ENCODE measurements at regions not wholly inside any gene's neighbourhood (a gene's known extent, or its start where the extent isn't known, plus 50 kb on each side); places are given as distances from the start of the nearest gene placed in this dataset.

DNA sequence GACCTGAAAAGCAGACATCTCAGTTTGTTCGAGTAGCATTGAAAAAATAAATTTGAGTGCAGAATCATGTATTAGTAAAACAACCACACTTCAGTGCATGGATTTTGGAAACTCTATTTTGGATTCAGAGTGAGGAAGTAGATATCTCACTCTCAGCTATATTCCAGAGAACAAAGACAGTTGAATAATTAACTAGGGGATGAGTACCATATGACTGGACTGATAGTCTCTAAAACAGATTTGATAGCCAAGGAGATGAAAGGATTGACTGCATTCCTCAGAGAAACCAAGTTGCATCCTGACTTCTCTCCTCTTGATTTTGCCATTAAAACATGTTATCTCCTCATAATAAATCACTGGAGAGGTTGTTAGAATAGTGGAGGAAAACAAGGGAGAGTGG is 268.4 kb upstream of the SP4 start:
- DNase-seq: no peak

DNA sequence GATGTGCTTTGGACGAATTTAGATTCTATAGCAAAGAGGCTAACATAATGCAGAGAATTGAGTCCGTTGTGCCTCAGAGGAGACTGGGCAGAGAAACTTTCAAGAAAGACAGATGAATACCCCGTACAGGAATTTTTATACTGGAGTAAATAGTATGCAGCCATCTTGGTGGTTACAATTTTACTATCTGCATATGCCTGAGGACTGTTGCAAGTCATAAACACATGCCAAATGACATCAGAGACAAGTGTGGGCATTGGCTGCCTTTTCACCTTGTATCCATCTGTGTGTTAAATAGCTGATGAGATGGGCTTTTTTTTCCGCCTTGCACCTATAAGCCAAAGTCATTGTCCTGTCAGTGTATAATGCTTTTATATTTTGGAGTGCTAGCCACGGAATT is 267.5 kb upstream of the SP4 start:
- DNase-seq: no peak

DNA sequence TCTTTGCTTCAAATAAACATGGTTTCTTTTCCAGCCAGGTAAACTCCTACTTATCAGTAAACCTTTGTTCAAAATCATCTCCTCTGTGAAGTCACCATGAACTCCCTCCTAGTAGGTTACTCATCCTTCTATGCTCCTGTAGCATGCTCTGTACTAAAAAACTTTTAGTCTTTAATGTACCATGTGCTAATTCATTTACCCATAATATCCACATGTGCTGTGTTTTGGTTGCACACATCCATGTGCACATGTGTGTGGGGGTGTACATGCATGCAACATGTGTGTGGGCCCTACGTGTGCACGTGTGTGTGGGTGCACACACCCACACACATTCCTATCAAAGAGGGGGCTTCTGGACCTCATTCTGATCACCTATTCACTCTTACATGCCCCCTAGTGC is 259.9 kb upstream of the SP4 start:
- no peak for DNase-seq

DNA sequence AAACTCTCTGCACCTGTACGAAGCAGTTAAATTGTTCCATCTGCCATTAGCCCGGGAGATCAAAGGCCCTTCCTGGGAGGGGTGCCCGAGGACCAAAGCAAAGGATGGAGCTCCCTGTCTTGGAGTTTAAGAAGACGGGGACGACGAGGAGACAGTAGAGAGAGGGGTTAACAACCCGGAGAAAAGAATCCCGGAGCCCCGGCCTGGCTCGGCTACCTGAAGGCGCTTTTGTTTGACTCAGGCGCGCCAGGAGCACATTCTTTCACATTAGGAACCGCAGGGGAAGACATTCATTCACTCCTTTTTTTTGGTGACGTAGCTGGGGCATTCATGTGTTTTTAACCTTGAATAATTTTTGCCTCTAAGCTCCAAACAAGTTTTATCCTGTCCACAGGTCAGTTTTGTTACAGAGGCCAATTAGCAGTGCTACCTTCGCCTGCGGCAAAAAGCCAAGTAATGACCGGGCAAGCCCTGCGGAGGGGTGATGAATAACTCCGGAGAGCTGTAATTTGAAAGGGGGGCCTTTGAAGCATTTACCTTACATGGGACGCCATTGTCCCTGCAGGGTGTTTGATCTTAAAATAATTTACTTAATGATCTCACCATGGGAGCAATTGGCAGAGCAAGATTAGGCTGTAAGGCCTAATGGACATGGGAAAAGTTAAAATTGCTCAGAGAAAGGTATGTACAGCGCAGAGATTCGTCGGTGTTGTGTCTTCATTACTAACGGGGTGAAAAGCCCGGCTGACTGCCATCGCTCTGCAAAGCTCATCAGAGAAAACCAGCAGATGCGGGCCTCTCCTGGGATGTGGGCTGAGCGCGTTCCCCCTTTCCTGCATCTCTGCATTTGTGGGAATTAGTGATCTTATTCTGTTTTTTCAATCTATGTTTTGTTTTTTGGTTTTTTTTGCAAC is 258.0 kb upstream of the SP4 start:
- no peak for DNase-seq

DNA sequence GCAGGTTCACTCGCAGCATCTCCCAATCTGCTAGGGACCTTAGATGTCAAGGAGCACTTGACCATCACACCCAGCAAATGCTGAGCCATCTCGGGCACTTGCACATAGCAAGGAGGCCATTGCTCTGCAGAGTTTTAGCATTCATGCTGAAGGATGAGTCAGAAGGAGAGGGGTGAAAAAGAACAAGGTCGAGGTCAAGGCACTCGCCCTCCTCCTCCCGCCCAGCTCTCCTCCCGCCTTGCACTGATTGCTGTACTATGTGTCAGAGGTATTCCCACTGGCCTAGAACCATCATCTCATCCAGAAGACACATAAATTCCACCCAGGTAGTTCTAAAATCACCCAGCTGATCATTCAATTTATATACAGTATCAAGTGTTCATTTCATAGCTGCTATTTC is 255.1 kb upstream of the SP4 start:
- DNase-seq: no peak

DNA sequence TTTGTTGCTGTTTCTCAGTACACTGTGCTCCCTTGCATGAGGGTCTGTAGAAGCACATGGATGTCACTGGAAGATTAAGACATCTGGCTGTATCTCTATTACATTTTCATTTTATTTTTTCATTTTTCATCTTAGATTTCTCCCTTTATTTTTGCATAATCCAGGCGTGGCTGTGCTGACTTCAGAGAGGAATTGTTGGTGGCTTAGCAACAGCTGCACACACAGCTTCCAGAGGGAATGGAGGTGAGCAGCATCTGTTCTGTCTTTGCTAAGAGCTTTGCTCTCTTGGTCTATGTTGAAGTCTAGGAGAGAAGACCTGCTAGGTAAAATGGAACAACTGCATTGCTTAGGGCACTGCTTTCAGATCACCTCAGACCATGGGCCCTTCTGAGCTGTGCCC is 254.4 kb upstream of the SP4 start:
- DNase-seq: no peak

DNA sequence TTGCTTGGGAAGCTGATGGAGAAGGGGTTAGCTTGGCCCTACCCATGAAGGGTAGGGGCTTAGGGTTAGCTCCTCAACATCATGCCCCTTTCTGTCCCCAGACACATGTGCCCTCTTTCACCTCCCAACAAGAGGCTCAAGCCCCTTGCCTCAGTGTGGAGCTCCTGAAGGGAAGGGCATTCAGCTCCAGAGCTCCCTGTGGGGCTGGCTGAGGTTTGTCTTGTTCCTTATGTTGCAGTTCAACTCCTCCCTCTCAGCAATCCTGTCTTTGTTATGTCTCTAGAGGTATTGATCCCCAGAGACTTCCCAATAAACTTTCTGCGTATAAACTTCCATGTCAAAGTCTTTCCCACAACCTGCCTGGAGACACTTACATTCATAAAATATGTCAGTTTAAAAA is 252.2 kb upstream of the SP4 start:
- no peak for DNase-seq

DNA sequence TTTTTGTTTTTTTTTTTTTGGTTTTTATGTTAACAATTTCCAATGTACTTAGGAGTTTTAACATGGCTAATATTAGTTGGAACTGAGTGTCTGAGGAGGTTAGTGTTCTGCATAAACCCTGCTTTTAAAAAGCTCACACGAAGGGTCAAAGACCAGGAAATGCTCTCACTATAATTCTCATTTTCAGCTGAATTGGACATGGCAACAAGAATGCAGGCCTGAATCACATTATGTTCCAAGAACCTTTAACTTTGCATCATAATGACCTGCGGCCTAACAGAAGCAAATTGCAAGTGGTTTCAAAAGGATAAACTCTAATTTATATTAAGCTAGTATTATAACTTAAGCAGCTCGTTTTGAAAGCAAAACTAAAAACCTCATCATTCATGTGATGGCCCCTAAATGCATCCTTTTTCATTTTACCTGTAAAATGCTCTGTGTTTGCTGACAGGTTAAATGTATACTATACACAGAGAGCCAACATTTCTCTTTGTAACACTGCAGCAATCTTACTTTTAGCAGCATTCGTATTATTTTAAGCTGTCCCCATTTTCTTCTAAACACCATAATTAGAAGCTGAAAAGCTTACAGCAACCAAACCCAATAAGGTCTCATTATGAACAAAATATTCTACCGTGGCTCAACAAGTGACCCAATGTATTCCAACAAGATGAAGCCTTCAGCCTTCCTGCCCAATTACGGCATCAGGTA is 242.8 kb upstream of the SP4 start:
- DNase-seq: no peak

DNA sequence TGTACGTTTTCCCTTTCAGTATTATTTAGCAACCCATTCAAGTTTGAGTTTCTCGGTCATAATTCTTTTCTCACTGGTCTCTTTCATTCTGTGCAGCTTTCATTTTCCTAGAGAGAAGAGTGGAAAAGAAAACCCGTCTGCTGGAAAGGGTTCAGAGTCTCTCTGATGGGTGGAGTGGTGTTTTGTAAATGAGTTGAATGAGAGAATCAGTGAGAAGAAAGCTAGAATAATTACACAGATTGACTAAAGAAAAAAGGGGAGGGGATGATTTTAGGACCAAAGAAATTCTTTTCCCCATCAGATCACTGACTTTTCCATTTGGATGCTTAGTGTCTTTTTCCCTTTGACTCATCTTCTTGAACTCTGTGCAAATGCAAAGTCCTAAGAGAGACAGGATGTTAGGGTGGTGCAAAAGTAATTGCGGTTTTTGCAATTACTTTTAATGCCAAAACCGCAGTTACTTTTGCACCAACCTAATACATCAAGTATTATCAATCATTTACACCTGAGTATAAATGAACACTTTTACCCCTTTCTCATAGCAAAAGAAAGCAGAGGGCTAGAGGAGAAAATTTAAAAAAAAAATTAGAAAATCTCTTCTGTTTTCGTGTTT is 242.1 kb upstream of the SP4 start:
- no peak for DNase-seq

DNA sequence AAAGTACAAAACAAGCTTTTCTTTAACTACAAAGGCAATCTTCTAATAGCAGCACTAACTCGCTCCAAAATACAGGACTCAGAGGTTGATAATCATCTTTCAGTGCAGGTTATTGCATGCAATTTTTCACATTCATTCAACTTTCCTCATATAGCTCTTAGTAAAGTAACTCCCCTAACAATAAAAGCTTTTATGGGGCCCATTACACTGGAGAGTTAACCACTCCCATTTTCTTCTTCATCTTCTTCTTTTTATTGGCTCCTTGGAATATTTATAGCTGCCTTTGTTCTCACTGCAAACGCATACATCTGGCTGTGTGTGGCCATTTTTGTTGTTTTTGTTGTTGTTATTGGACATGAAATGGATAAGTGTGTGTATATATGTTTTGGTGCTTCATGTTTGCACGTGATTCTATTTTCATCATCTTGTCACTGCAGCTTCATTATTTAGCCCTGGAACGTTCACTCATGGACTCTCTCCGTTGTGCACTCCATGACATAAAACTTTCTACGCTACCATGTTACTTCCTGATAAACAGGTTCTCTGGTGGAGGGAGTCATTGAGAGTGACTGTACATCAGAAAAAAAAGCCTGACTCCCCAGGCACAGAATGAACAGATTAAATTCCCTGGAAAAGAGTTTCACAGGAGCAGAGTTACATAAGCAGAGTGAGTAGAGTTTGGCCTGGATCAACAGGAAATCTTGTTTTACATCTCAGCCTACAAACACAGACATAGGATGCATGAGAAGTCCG is 236.4 kb upstream of the SP4 start:
- no peak for DNase-seq

DNA sequence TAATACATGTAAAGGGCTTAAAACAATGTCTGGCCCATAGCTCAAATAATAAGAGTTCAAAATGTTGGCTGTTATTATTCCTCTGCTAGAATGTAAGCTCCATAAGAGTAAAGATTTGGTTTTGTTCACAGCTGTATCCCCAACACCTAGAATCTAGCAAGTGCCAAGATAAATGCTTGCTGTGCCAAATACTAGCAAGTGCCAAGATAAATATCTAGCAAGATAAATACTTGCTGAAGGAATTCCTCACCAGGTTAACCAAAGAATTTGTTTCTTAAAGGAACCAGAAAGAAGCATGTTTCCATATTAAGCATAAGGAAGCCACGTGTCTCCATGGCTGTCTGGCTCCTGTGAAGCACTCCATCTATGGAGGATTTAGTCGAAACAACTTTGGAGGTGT is 235.2 kb upstream of the SP4 start:
- DNase-seq: no peak

DNA sequence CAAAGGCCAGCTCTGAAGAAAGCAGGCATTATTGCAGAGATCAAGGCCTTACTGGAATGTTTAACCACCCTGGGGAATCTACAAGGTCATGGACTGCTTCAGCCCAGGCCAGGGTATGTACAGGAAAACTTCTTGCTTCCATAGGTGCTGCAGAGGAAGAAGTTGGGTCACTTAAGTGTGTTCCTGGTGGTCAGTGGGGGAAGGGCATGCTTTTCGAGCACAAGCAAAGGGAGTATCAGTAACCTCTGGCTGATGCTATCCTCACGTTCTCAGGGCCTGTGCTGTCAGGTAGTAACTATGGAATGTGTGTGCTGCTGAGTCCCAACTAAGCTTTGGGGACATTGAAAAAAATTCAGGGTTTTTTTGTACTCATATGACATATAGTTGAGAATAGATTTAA is 234.0 kb upstream of the SP4 start:
- no peak for DNase-seq

DNA sequence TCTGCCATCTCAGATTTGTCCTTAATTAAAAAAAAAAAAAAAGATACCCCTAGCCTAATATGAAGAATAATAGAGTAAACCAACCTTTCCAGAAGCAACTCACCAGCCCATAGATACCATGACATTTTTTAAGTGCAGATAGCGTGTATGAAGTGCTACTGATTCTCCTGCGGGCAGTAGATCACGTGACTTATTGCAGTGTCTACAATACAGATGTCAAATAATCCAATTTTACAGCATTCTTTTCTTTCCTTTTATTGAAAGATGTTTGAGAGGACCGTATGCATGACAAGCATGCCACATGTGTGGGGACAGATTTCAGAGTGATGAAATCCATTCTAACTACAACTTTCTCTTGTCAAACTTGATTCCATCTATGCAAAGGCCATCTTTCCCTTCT is 232.9 kb upstream of the SP4 start:
- no peak for DNase-seq

DNA sequence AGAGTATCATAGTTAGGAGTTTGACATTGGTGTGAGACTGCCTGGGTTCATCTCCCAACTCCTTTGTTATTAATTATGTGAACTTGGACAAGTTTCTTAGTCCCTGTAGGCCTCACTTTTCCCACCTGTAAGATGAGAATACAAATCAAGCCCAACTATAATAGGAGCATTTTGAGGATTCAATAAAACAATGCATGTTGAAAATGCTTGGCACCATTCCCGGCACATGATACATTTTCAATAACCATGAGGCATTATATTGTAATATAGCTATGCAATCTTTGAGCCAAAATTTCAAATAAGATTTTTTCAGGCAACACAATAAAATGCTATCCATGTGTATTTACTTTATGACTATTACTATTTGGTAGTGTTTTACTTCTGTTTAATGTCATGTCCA is 229.0 kb upstream of the SP4 start:
- DNase-seq: no peak

DNA sequence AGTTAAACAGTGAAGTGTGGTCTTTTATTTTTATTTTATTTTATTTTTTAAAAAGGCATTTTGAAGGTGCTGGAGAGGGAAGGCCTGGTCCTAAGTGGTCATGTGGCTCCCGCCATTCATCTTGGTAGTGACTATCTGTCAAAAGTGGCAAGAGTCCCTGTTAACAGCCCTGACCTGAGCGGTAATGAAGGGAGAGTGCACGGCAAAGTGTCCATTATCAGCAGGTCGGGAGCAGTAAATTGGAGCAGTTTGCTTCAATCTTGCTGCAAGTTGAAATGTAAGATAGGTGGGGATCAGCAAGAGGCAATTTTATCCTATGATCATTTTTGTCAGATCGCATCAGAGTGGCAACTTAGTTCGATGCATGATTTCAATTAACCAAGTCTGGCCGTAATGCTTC is 227.4 kb upstream of the SP4 start:
- no peak for DNase-seq

DNA sequence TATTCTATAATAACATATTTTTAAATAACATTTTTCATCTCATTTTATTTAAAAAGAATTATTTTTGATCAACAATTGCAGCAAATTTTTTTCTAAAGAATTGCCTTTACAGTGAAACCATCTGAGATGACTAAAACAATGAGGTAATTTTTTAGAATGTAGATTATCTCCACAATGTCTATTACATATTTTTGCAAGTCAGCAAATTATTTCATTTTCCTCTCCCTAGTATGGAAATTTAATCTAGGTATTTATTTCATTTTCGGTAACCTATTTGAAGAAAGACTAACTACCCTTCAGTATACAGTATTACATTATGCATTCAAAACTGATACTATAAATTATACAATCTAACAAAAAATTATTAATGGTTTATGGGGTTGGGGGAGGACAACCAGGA is 213.2 kb upstream of the SP4 start:
- DNase-seq: no peak

DNA sequence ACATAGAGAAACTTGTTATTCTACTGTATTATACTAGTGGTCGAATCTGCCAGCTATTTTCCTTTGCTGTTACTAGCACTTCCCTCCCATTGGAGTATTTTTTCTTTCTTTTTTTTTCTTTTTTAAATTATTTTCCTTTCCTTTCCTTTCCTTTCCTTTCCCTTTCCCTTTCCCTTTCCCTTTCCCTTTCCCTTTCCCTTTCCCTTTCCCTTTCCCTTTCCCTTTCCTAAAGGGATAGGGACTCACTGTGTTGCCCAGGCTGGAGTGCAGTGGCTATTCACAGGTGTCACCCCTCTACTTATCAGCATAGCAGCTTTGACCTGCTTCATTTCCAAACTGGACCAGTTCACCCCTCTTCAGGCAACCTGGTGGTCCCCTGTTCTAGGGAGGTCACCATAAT is 212.6 kb upstream of the SP4 start:
- DNase-seq: no peak

DNA sequence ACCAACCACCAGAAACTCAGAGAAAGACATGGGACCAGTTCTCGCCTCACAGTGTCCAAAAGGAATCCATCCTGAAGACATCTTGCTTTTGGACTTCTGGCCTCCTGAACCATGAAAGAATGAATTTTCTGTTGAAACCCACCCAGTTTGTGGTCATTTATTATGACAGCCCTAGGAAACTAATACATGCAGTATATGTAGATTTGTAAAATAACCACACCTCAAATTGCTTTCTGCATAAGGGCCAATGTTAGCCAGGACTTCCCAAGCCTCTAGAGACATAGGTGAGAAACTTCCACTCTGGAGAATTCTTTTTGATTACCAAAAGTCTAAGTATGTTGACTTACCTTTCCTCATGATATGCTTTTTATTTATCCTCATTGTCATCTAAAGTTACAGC is 210.5 kb upstream of the SP4 start:
- no peak for DNase-seq

DNA sequence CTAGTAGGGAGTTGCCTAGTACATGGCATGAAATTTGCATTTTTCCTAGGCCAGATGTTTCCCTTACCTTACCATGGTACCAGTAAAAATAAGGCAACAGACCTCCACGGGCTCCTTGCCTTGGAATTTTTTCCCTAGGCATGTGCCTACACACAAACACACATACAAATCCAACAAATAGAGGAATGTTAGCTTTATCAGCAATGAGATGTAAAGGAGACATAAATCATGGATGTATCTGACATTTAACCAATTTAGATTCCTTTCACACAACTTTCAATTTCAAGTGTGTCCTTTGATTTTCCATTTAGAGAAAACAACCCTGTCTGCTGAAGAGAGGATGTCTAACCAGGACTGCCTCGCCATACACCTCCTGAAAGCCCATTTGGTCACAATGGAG is 209.7 kb upstream of the SP4 start:
- no peak for DNase-seq

DNA sequence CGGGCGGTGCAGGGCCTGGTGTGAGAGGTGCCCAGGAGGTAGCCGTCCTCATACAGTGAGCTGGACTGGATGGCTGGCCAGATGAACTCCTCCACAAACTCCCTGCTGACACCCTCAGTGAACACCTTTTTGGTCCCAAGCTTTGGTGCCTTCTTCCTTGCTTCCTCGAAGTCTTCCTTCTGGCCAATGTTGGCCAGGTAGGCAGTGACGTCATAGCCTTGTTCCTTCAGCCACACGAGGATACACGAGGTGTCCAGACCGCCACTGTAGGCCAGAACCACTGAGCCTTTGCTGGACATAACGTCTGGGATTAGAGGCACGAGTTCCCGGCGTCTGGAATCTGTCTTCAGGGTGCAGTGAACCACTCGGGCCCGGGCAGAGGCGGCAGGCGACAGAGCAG is 206.8 kb upstream of the SP4 start:
- DNase-seq: no peak

DNA sequence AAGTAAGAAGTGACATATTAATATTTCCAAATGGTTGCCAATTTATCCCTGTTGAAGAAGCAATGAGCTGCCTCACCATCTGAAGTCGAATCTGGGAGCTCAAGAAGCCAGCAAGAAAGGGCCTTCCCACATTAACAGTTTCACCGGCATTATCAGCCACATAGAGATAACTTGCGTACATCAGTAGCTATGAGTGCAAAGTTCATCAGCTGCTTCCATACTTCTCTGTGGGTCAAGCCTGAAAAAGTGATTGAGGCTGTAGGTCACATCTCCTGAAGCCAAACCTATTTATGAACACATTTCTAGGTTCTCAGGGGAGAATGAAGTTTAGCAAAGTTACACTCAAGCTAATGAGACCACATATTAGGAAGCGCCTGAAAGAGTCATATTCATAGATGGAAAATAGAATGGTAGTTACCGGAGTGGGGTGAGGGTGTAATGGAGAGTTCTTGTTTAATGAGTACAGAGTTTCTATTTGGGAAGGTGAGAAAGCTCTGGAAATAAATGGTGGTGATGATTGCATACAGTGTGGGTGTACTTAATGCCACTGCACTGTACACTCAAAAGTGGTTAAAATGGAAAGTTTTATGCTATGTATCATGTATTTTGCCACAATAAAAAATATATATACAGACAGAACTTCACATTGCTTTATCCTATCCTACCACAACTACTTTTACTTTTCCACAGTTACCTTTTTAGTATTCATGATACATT is 189.3 kb upstream of the SP4 start:
- no peak for DNase-seq

DNA sequence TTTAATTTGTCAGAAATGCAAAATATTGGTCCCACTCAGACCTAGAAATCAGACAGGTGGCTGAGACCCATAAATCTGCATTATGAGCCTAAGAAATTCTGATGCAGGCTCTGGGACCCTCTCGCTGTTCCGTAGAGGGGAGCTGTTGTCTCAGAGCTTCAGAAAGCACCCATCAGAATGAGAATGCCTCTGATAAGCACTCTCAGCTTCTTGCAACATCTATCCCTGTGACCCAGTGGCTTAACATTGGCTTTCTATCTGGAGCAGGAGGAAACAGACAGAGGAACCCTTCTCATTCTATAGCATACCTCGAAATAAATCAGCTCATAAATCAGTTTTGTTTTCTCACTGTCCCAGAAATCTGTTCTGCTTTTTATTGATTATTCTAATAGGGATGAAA is 184.6 kb upstream of the SP4 start:
- no peak for DNase-seq

All from HCEC 1CT (cell line).